ENCODE measurements at regions not wholly inside any gene's neighbourhood (a gene's known extent, or its start where the extent isn't known, plus 50 kb on each side); places are given as distances from the start of the nearest gene placed in this dataset.

DNA sequence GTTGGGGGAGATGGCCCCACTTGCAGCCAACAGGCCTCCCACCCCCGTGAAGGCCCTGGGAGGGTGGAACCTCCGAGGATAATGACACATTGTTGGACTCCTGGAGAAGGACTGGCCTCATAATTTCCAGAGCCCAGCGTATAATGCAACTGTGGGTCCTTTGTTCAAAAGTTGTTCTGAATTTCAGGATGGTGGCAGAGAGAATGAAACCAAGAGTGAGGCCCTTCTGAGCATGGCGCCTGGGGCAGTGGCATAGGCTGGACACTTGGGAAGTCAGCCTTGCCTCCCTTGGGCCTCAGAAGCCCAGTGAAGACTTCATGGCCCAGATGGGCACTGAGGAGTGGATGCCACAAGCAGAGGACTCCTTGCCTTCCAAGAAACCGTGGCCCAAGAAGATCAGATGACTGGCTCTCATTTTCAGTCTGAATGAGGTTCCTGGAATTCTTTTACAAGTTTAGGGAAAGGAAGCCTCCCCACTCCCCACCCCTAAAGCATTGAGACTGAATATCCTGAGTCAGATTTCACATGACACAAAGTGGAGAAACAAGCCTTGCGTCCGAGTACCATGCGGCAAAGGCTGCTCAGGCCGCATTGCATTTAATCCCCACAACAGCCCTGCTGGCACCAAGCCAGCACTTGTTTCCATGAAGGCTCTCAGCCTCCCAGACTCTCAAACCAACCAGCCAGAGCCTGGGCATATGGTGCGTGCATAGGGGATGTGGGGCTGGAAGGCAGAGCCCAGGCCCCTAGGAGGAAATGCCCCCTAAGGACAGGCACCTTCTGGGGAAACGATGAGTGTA is 96.7 kb upstream of the SMIM23 start:
- Histone ChIP-seq H3F3A (ENCODE audit: insufficient read depth, low read length, poor library complexity, severe bottlenecking) (no peaks in the 10 kb centered on the region), H3K36me3 (ENCODE audit: insufficient read depth, low read length) (no peaks in the 10 kb centered on the region), H3K4me2 (ENCODE audit: low read length) (no peak overlapping the region), H3K27me3 (ENCODE audit: insufficient read depth, low read depth, low read length) (no peaks in the 10 kb centered on the region), H3K27ac (ENCODE audit: low read length) (no peak overlapping the region), H4K20me1 (ENCODE audit: insufficient read depth) (no peaks in the 10 kb centered on the region), H3K79me2 (replicated peaks; ENCODE audit: insufficient read depth, low read length) (no peaks in the 10 kb centered on the region), H2AFZ (ENCODE audit: low read depth, low read length) (no peak overlapping the region), H3K9me2 (ENCODE audit: insufficient read depth, low read length) (no peaks in the 10 kb centered on the region), H3K9me3 (ENCODE audit: low read length) (no peaks in the 10 kb centered on the region), H3K9ac (ENCODE audit: low read length) (no peak overlapping the region), H3K4me3 (ENCODE audit: low read length) (no peak overlapping the region)
- TF ChIP-seq EP300 (conservative IDR thresholded peaks at IDR 0.05; ENCODE audit: poor library complexity, severe bottlenecking), result no peak

DNA sequence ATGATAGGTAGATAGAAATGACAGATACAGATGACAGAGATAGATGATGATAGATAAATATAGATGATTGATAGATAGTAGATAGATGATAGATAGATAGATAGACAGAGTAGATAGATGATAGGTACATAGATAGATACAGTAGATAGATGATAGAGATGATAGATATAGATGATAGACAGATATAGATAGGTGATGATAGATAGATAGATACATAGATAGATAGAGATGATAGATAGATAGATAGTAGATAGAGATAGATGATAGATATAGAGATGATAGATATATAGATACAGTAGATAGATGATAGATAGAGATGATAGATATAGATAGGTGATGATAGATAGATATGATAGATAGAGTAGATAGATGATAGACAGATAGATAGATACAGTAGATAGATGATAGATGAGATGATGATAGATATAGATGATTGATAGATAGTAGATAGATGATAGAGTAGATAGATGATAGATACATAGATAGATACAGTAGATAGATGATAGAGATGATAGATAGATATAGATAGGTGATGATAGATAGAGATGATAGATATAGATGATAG is 95.7 kb upstream of the SMIM23 start:
- no peaks in the 10 kb centered on the region for H3K27me3 ChIP-seq (ENCODE audit: insufficient read depth, low read depth, low read length)
- H3K4me3 ChIP-seq (ENCODE audit: low read length), result no peak overlapping the region
- no peak overlapping the region for H3K27ac ChIP-seq (ENCODE audit: low read length)
- no peak overlapping the region for H3K4me2 ChIP-seq (ENCODE audit: low read length)
- no peak overlapping the region for H2AFZ ChIP-seq (ENCODE audit: low read depth, low read length)
- H3K36me3 ChIP-seq (ENCODE audit: insufficient read depth, low read length), result no peaks in the 10 kb centered on the region
- H3K9me3 ChIP-seq (ENCODE audit: low read length), result no peaks in the 10 kb centered on the region
- no peaks in the 10 kb centered on the region for H3K9me2 ChIP-seq (ENCODE audit: insufficient read depth, low read length)
- H3K9ac ChIP-seq (ENCODE audit: low read length), result no peak overlapping the region
- no peaks in the 10 kb centered on the region for H3F3A ChIP-seq (ENCODE audit: insufficient read depth, low read length, poor library complexity, severe bottlenecking)
- no peaks in the 10 kb centered on the region for H3K79me2 ChIP-seq (replicated peaks; ENCODE audit: insufficient read depth, low read length)
- H4K20me1 ChIP-seq (ENCODE audit: insufficient read depth), result no peaks in the 10 kb centered on the region
- no peak for TF ChIP-seq POLR2AphosphoS5 (IDR thresholded peaks at IDR 0.05)
- no peak for TF ChIP-seq EZH2 (IDR thresholded peaks at IDR 0.05; ENCODE audit: borderline replicate concordance, insufficient read depth, low read length, poor library complexity, severe bottlenecking)
- no peak for TF ChIP-seq EP300 (conservative IDR thresholded peaks at IDR 0.05; ENCODE audit: poor library complexity, severe bottlenecking)
- TF ChIP-seq, protein P1, sequence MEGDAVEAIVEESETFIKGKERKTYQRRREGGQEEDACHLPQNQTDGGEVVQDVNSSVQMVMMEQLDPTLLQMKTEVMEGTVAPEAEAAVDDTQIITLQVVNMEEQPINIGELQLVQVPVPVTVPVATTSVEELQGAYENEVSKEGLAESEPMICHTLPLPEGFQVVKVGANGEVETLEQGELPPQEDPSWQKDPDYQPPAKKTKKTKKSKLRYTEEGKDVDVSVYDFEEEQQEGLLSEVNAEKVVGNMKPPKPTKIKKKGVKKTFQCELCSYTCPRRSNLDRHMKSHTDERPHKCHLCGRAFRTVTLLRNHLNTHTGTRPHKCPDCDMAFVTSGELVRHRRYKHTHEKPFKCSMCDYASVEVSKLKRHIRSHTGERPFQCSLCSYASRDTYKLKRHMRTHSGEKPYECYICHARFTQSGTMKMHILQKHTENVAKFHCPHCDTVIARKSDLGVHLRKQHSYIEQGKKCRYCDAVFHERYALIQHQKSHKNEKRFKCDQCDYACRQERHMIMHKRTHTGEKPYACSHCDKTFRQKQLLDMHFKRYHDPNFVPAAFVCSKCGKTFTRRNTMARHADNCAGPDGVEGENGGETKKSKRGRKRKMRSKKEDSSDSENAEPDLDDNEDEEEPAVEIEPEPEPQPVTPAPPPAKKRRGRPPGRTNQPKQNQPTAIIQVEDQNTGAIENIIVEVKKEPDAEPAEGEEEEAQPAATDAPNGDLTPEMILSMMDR (IDR thresholded peaks at IDR 0.05; ENCODE audit: poor library complexity, severe bottlenecking), result no peak
- no peak for TF ChIP-seq TAF1 (IDR thresholded peaks at IDR 0.05; ENCODE audit: low read depth)
- no peak for TF ChIP-seq MXI1 (conservative IDR thresholded peaks at IDR 0.05; ENCODE audit: poor library complexity, severe bottlenecking)
- no peak for TF ChIP-seq RAD21 (conservative IDR thresholded peaks at IDR 0.05)
- TF ChIP-seq, protein P2, sequence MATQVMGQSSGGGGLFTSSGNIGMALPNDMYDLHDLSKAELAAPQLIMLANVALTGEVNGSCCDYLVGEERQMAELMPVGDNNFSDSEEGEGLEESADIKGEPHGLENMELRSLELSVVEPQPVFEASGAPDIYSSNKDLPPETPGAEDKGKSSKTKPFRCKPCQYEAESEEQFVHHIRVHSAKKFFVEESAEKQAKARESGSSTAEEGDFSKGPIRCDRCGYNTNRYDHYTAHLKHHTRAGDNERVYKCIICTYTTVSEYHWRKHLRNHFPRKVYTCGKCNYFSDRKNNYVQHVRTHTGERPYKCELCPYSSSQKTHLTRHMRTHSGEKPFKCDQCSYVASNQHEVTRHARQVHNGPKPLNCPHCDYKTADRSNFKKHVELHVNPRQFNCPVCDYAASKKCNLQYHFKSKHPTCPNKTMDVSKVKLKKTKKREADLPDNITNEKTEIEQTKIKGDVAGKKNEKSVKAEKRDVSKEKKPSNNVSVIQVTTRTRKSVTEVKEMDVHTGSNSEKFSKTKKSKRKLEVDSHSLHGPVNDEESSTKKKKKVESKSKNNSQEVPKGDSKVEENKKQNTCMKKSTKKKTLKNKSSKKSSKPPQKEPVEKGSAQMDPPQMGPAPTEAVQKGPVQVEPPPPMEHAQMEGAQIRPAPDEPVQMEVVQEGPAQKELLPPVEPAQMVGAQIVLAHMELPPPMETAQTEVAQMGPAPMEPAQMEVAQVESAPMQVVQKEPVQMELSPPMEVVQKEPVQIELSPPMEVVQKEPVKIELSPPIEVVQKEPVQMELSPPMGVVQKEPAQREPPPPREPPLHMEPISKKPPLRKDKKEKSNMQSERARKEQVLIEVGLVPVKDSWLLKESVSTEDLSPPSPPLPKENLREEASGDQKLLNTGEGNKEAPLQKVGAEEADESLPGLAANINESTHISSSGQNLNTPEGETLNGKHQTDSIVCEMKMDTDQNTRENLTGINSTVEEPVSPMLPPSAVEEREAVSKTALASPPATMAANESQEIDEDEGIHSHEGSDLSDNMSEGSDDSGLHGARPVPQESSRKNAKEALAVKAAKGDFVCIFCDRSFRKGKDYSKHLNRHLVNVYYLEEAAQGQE (IDR thresholded peaks at IDR 0.05; ENCODE audit: borderline replicate concordance), result no peak
- no peak for TF ChIP-seq SMC3 (conservative IDR thresholded peaks at IDR 0.05; ENCODE audit: poor library complexity)

Data from neural cell (in vitro differentiated cells).